Liver (tissue), 8 donors: ENCODE measurements at regions not wholly inside any gene's neighbourhood (a gene's known extent, or its start where the extent isn't known, plus 50 kb on each side); places are given as distances from the start of the nearest gene placed in this dataset.

Experiments used
- DNase-seq: peaks from one replicate; pipeline ENCODE4 v3.0.0-alpha.2; 2017; ENCODE audit warnings: low spot score
- H3K27ac ChIP-seq, 2 donors: one replicate each; pipeline ENCODE4 v1.7.0; 2013; ENCODE audit warnings: inconsistent platforms in 2 of 2, low read length in 2 of 2, control low read depth in 1 of 2, low read depth in 1 of 2, mild to moderate bottlenecking in 1 of 2
- H3K27me3 ChIP-seq, 4 donors: one replicate each; pipeline versions ENCODE4 v1.6.1 to v1.7.0; 2013; ENCODE audit warnings: low read length in 3 of 4, inconsistent platforms in 1 of 4, mild to moderate bottlenecking in 1 of 4, moderate library complexity in 1 of 4; ENCODE audit not compliant: control insufficient read depth in 4 of 4, insufficient read depth in 4 of 4
- H3K36me3 ChIP-seq, 4 donors: one replicate each; pipeline versions ENCODE4 v1.6.1 to v1.7.0; 2013; ENCODE audit warnings: low read length in 3 of 4, mild to moderate bottlenecking in 3 of 4, low read depth in 1 of 4, moderate library complexity in 1 of 4; ENCODE audit not compliant: control insufficient read depth in 4 of 4, insufficient read depth in 3 of 4
- H3K4me1 ChIP-seq, 4 donors: one replicate each; pipeline versions ENCODE4 v1.6.1 to v1.7.0; 2013; ENCODE audit warnings: low read length in 3 of 4, mild to moderate bottlenecking in 3 of 4, moderate library complexity in 1 of 4; ENCODE audit not compliant: control insufficient read depth in 4 of 4, insufficient read depth in 4 of 4
- H3K4me3 ChIP-seq, 3 donors: one replicate each; pipeline versions ENCODE4 v1.6.1 to v1.7.0; 2013; ENCODE audit warnings: low read length in 3 of 3, control low read depth in 1 of 3, low read depth in 1 of 3, mild to moderate bottlenecking in 1 of 3
- H3K9ac ChIP-seq, 2 donors: one replicate each; pipeline ENCODE4 v1.7.0; 2013; ENCODE audit warnings: low read length in 2 of 2, mild to moderate bottlenecking in 2 of 2, moderate library complexity in 2 of 2, control low read depth in 1 of 2, low read depth in 1 of 2
- H3K9me3 ChIP-seq, 4 donors: one replicate each; pipeline versions ENCODE4 v1.6.1 to v1.7.0; 2013; ENCODE audit warnings: low read length in 3 of 4; ENCODE audit not compliant: control insufficient read depth in 4 of 4
- ATF3 ChIP-seq: IDR thresholded peaks from 2 replicates; pipeline ENCODE4 v1.6.1; 2016; ENCODE audit warnings: antibody characterized with exemption
- CTCF ChIP-seq: fragments of 150-350 bp; IDR thresholded peaks from 2 replicates; pipeline ENCODE4 v1.5.1; 2017; ENCODE audit warnings: improper control_type of control experiment, low read depth, low read length; ENCODE audit not compliant: missing input control
- EGR1 ChIP-seq, 2 donors: IDR thresholded peaks; 2 replicates each; pipeline ENCODE4 v1.6.1; 2016 to 2018; ENCODE audit warnings: antibody characterized with exemption in 2 of 2, low read depth in 2 of 2
- FOXA1 ChIP-seq: IDR thresholded peaks from 2 replicates; pipeline ENCODE4 v1.6.1; 2016; ENCODE audit warnings: antibody characterized with exemption
- FOXA2 ChIP-seq: IDR thresholded peaks from 2 replicates; pipeline ENCODE4 v1.6.1; 2016; ENCODE audit warnings: antibody characterized with exemption
- GABPA ChIP-seq, 2 donors: IDR thresholded peaks in 1 of 2; conservative IDR thresholded peaks in 1 of 2; 2 replicates each; pipeline ENCODE4 v1.6.1; 2016; ENCODE audit warnings: antibody characterized with exemption in 2 of 2, mild to moderate bottlenecking in 1 of 2, moderate library complexity in 1 of 2
- HNF4A ChIP-seq, 2 donors: conservative IDR thresholded peaks; 2 replicates each; pipeline ENCODE4 v1.6.1; 2016; ENCODE audit warnings: antibody characterized with exemption in 2 of 2, mild to moderate bottlenecking in 2 of 2
- HNF4G ChIP-seq: IDR thresholded peaks from 2 replicates; pipeline ENCODE4 v1.6.1; 2016; ENCODE audit warnings: antibody characterized with exemption
- JUND ChIP-seq, 2 donors: IDR thresholded peaks; 2 replicates each; pipeline ENCODE4 v1.6.1; 2016; ENCODE audit warnings: antibody characterized with exemption in 2 of 2
- MAX ChIP-seq: IDR thresholded peaks from 2 replicates; pipeline ENCODE4 v1.6.1; 2016; ENCODE audit warnings: antibody characterized with exemption
- NR2F2 ChIP-seq: IDR thresholded peaks from 2 replicates; pipeline ENCODE4 v1.6.1; 2016; ENCODE audit warnings: antibody characterized with exemption
- RAD21 ChIP-seq, 2 donors: IDR thresholded peaks; 2 replicates each; pipeline ENCODE4 v1.6.1; 2016; ENCODE audit warnings: antibody characterized with exemption in 2 of 2, mild to moderate bottlenecking in 2 of 2
- REST ChIP-seq: IDR thresholded peaks from 2 replicates; pipeline ENCODE4 v1.6.1; 2016; ENCODE audit warnings: antibody characterized with exemption, mild to moderate bottlenecking
- RXRA ChIP-seq, 2 donors: IDR thresholded peaks; 2 replicates each; pipeline ENCODE4 v1.6.1; 2017 to 2018; ENCODE audit warnings: antibody characterized with exemption in 2 of 2, mild to moderate bottlenecking in 1 of 2
- SP1 ChIP-seq: IDR thresholded peaks from 2 replicates; pipeline ENCODE4 v1.6.1; 2018; ENCODE audit warnings: antibody characterized with exemption, mild to moderate bottlenecking
- TAF1 ChIP-seq: conservative IDR thresholded peaks from 2 replicates; pipeline ENCODE4 v1.6.1; 2016; ENCODE audit warnings: antibody characterized with exemption, mild to moderate bottlenecking
- YY1 ChIP-seq: IDR thresholded peaks from 2 replicates; pipeline ENCODE4 v1.6.1; 2016; ENCODE audit warnings: antibody characterized with exemption, mild to moderate bottlenecking
- ZBTB33 ChIP-seq: IDR thresholded peaks from 2 replicates; pipeline ENCODE4 v1.6.1; 2016; ENCODE audit warnings: antibody characterized with exemption
- WGBS: extraction: QIAGEN DNeasy Blood & Tissue Kit; methylation state at CpG from one replicate; pipeline ENCODE4 v1.1.7; 2013; 5-methylcytosine and 5-hydroxymethylcytosine counted together
- donor health status: healthy.
- donor health status: healthy.
- donor health status: healthy.
- donor health status: healthy.
- donor health status: healthy.

GRCh38 chr16:6374821-6375220 lies 957.8 kb upstream of the RBFOX1 start:
- no peak overlapping the region for H3K4me3 ChIP-seq
- peaks cover 2 to 9% (median 4%) of the 10 kb centered on the region in 4 donors for H3K9me3 ChIP-seq
- TF ChIP-seq REST, result no peak
- no peak for TF ChIP-seq FOXA2
- TF ChIP-seq RXRA (IDR thresholded peaks at IDR 0.05), result no peak
- TF ChIP-seq ATF3, result no peak
- no peak for TF ChIP-seq FOXA1
- no peak for TF ChIP-seq NR2F2
- no peak for TF ChIP-seq HNF4A (conservative IDR thresholded peaks at IDR 0.05)
- TF ChIP-seq YY1, result no peak
- no peak for TF ChIP-seq HNF4G
- no peak for TF ChIP-seq SP1
- TF ChIP-seq RAD21 (IDR thresholded peaks at IDR 0.05), result no peak
- TF ChIP-seq TAF1, result no peak
- TF ChIP-seq CTCF, result no peak
- no peak for TF ChIP-seq GABPA (IDR thresholded peaks at IDR 0.05 in 1 of 2, conservative IDR thresholded peaks at IDR 0.05 in 1 of 2)
- no peak for TF ChIP-seq ZBTB33
- TF ChIP-seq MAX, result no peak
- TF ChIP-seq EGR1 (IDR thresholded peaks at IDR 0.05; ENCODE audit: low read depth in 2 of 2), result no peak
- TF ChIP-seq JUND (IDR thresholded peaks at IDR 0.05), result no peak
- H3K27me3 ChIP-seq, result peaks cover 0 to 3% (median 0%) of the 10 kb centered on the region in 4 donors
- no peak for DNase-seq
- H3K27ac ChIP-seq, result no peak overlapping the region
- no peaks in the 10 kb centered on the region for H3K4me1 ChIP-seq
- H3K36me3 ChIP-seq, result no peaks in the 10 kb centered on the region
- 4% methylated on average over 3 of the region's 3 CpGs for WGBS
- H3K9ac ChIP-seq, result no peak overlapping the region

- no peaks in the 10 kb centered on the region for H3K27me3 ChIP-seq
- H3K4me3 ChIP-seq, result no peak overlapping the region
- no peaks in the 10 kb centered on the region for H3K36me3 ChIP-seq
- H3K9me3 ChIP-seq, result no peaks in the 10 kb centered on the region
- WGBS, result 77% methylated on average over 3 of the region's 3 CpGs
- H3K27ac ChIP-seq, result no peak overlapping the region
- H3K4me1 ChIP-seq, result no peaks in the 10 kb centered on the region
- no peak overlapping the region for H3K9ac ChIP-seq
- no peak for DNase-seq
- no peak for TF ChIP-seq RXRA (IDR thresholded peaks at IDR 0.05)
- TF ChIP-seq NR2F2, result no peak
- TF ChIP-seq ZBTB33, result no peak
- TF ChIP-seq HNF4G, result no peak
- no peak for TF ChIP-seq GABPA (IDR thresholded peaks at IDR 0.05 in 1 of 2, conservative IDR thresholded peaks at IDR 0.05 in 1 of 2)
- no peak for TF ChIP-seq FOXA1
- no peak for TF ChIP-seq RAD21 (IDR thresholded peaks at IDR 0.05)
- TF ChIP-seq EGR1 (IDR thresholded peaks at IDR 0.05; ENCODE audit: low read depth in 2 of 2), result no peak
- no peak for TF ChIP-seq CTCF
Measured at GRCh38 chr16:6364846-6365245, 967.8 kb upstream of the RBFOX1 start.
